Nucleus accumbens (tissue), 56 donors: ENCODE measurements at regions not wholly inside any gene's neighbourhood (a gene's known extent, or its start where the extent isn't known, plus 50 kb on each side); places are given as distances from the start of the nearest gene placed in this dataset.
A peak's percentile ranks its signal among the peaks of the same experiment; 100 is the strongest.

Experiments used
- DNase-seq, 56 donors: peaks; one replicate each; lab custom pipeline; 2025; lab: John Stamatoyannopoulos, UW

DNA sequence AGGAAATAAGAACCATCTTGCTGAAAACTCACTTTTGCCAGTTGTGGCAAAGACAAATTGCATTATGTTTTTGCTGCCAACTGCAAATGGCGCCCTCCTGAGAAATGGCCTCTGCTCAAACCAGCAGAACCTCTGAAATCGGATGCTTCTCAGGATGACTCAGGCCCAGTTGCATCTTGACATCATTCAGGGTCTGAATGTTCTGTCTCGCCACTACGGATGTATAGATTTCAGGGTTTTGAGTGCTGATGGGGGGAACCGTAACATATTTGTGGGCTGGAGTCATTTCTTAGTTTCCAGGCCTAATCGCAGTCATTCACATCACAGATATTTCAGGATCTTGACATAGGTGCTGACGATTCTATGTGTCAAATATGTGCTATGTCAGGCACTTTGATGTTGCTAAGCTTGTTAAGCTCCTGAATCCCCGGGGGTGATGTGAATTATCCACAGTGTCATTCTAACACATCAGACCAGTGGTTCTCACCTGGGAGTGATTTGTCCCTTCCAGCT is 207.1 kb downstream of the NFATC2 start:
- no peak for DNase-seq

DNA sequence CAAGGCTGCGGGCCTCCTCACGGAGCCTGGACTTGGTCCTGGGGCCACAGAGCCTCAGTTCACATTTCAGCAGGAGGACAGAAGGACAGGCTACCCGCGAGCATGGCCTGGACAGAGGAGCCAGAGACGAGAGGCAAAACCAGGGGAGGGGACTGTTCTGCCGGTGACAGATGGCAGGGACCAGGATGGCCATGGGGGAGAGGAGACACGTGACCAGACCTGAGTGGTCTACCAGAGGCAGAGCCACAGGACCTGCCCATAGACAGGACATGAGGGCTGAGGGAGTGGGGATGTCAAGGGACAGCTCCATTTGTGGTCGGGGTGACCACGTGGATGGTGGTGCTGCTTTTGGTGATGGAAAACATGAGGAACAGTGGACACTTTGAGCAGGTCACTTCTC is 207.9 kb downstream of the NFATC2 start:
- no peak for DNase-seq

DNA sequence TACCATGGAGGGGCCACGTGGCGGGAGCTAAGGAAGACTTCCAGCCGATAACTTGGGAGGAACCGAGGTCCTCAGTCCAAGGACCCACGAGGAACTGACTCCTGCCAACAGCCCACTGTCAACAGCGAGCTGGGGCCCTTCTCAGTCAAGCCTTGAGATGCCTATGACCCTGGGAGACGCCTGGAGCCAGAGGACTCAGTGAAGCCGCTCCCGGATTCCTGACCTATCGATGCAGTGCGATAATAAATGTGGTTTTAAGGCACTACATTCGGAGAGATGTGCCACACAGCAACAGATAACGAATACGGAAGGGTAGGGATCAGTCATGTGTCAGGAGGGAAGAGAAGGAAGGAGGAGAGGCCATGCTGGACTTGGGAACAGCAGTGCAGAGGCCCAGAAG is 208.5 kb downstream of the NFATC2 start:
- no peak for DNase-seq

DNA sequence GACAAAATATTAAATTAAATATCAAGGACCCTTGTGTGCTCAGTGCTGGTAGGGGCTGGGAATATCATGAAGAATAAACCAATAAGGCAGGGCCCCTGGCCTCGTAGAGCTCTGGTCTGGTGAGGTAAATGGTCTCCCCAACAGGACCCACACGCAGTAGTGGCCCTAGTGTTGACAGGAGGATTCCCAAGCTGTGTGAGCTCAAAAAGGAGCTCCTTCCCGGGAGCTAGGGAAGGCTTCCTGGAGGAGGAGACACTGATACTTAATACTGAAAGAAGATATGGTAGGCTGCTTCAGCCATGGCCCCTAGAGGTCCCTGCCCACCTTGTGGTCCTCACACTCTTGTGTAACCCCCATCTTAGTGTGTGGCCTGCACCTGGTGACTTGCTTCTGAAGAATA is 209.1 kb downstream of the NFATC2 start:
- DNase-seq: no peak

DNA sequence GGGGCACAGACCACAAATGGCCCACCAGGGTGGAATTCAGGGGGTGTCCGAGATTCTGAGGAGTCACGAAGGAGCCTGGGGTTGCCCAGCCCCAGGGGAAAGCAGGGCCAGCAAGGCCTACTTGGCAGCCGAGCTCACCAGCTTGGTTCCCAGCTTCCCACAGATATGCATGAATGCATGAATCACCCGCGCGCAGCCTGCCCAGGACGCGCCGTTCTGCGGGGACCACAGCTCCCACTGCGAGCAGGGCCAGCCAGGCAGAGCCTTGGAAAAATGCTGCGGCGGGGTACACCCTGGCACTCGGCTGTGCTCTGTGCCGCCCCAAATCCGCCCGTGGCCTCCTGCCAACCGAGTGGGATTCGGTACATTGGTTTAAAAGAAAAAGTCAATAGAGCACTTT is 211.0 kb downstream of the NFATC2 start:
- DNase-seq: no peak

DNA sequence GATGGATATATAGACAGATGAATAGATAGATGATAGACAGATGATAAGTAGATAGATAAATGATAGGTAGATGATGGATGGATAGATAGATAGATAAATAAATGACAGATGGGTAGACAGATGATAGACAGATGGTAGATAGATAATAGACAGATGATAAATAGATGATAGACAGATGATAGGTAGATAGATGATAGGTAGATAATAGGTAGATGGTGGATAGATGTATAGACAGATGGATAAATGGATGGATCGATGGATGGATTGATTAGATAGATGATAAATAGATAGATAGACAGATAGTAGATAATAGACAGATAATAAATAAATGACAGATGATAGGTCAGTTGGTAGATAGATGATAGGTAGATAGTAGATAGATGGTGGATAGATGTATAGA is 212.7 kb downstream of the NFATC2 start:
- no peak for DNase-seq

DNA sequence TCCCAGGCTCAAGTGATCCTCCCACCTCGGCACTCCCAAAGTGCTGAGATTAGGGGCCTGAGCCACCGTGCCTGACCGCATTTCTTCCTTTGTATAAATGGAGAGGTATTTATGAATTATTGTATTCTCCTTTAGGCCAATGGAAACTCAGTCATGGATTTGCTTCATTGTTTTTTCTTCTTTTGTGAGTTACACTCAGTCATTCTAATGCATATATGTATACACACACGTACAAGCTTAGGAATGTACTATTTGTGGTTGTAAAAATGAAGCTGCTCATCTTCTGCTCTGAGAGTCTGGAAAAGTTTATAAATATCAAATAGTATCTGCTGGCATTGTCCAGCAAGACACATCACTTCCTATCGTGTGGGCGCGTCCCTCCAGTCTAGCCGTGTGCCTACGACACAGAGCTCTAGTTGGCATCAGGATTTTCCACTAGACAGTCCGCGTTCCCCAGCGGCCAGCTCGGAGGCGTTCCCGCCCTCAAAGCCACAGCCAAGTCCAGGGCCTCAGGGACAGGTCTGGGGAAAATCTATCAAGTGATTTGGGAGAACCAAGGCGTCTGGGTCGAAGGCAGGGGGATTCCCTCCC is 215.2 kb downstream of the NFATC2 start:
- DNase-seq: no peak

DNA sequence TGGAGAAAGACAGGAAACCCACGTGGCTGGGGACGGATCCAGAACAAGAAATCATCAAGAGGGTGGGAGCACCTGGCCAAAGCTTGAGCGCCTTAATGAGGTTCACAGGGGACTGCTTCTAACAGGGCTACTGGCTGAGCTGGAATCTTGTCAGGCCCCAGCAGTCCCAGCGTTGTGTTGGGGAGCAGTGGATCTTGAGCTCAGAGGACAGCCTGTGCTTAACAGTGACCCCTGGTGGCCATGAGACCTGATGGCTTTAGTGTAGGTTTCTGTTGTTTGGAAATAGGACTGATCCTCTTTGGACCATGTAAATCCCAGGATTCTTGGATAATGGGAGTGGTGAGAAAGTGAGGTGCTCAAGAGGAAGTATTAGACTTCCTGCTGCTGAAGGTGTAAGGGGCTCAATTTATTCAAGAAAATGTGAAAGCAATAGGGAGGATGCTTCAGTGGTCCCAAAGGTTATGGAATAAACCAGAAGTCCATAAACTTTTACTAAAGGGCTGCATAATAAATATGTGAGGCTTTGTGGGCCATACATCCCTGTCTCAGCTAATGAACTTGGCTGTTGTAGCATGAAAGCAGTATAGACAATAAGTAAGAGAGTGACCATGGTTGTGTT is 216.2 kb downstream of the NFATC2 start:
- DNase-seq: peak in 10 of 56 donors; percentile 7 to 52 (median 15)

DNA sequence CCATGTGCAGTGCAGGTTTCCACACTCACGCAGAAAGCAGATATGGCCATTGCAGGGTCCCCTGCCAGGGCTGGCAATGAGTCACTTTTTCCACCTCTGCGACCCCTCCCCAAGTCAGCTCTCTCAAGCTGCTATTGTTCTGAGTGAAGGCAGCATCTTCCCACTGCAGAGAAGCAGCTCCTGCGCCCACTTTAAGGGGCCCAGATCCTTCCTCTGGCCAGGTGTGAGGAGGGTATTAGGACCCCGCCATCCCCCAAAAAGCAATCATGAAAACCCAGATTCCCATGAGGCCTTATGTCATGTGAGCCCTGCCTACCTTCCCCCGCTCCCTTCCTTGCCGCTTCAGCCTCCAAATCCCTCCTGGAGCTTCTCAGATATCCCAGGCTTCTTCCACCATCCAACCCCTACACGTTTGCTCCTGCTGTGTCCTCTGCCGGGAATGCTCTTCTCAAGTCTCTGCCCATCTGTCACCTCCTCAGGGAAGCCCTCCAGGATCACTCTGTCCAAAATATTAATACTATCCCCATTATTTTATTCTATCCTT is 220.3 kb downstream of the NFATC2 start:
- no peak for DNase-seq

DNA sequence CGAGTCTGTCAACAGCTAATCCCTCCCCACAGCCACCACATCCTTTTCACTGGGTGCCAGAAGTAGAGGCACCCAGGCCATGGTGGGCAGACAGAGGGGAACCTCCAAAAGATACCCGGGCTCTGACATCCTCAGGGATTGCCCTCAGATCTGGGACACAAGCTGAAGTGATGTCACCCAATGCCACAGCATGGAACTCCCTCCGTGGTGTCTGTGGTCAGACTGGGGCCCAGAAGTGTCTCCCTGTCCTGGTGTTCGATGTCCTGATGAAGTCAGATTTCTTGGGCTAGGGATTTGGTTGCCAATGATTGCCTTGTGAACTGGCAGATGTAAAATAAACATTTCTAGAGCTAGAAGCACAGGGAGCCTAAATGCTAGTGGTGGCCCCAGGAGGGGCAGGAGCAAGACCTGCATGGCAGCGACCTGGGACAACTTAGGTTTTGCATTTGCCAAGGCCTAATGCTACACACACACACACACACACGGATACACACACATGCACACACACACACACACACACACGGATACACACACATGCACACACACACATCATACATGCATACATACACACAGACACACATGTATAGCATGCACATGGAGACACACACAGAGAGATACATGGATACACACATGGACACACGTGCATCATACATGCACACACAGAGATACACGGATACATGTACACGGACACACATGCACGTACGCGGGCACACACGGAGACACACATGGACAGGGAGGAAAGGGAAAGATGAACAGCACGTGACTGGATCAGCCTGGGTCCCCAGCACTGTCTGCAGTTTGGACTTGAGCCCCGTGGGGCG is 221.0 kb downstream of the NFATC2 start:
- DNase-seq: no peak

DNA sequence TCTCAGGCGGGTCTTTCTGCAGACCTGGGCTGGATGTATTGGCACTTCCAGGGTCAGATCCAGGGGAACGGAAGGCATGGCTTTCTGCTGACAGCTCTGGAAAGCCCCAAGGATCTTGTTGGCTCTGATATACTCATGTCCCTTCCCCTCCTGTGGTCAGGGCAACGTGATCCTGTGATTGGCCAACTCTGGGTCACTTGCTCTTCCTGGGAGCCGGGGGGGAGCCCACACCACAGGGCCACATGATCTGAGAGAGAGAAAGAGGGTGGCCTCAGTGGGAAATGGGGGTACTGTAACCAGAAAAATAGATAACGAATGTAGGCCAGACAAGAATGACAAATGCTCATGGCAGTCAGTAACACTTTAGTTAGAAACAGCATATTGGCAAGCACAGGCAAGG is 223.0 kb downstream of the NFATC2 start:
- no peak for DNase-seq

DNA sequence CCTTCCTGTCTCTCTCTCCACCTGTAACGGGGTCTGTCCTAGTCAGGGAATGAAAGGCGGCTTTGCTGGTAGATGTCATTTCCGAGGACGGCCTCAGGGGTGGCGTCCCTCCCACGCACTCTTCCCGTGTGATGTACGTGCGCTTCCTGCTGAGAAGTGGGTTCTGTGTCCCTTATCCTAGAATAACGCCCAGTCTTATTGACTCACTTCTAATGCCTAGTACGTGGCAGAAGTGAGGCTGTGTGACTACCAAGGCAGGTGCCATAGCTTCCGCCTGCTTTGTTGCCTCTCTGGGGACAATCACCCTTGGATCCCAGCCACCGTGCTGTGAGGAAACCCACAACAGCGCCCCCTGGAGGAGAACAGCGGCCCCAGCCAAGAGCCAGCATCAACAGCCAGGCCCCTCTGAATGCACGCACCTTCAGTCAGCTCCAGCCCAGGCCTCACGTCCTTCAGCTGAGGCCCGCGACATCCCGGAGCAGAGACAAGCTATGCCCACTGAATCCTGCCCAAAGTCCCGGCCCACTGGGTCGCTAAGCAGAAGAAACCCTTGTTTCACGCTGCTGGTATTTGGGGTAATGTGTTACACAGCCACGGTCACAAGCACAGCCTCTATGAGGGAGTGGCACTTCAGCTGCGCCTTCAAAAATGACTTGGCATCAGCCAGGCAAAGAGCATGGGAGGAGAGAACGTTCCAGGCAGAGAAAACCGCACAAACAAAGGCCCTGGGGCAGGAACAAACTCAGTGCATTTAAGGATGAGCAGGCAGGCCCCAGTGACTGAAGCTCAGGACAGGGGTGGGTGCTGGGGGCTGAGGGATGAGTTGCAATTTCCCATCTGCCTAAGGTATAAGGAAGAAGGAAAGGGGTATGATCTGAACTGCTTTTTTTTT is 224.2 kb downstream of the NFATC2 start:
- peak in 16 of 56 donors; percentile 2 to 52 (median 9) for DNase-seq

DNA sequence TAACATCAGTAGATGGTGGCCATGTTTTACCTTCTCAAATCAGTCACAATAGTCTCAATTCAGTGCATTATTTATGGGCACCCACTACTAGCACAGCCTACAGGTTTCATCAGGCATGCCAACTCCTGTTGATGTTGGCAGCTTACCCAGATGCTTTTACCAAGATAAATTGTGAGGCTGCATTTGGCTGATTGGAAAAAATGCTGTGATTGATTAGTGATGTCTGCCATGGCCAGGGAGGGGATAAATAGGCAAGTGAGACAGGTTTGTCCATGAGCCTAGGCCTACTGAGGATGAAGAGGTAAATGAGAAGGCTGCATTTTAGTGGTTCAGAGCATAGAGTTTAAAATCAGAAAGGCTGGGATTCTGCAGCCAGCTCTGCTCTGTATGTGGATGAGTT is 227.1 kb downstream of the NFATC2 start:
- no peak for DNase-seq

DNA sequence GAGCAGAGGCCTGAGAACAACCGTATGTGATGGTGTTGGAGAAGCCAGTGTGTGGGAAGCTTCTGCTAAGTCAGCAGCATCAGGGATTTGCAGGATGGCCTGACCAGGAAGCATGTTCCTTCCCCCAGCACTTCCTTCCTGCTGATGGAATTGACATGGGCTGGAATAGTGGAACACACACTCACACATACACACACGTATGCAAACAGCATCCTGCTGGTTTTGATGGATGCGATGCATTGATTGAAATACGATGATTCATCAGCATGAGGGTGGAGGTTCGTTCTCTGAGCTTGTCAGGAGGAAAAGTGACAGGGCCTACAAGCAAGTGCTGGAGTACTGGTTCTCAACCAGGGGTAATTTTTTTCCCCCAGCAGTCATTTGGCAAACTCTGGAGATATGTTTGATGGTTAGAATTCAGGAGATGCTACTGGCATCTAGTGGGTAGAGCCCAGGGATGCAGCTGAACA is 229.1 kb downstream of the NFATC2 start:
- DNase-seq: peak in 17 of 56 donors; percentile 5 to 54 (median 22)

DNA sequence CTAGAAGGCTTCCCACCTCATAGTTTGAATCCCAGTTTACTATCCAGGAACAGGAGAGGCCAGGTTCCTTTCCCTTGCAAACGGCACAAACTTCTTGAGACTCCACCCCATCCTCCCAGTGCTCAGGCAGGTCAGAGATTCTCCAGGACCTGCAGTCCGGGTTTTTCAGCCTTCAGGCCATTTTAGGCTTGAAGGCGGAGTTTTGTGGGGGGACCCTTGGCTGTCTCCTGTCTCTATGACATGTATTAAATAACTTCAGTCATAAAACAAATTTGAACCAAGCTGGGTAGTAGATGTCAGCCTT is 230.1 kb downstream of the NFATC2 start:
- no peak for DNase-seq

DNA sequence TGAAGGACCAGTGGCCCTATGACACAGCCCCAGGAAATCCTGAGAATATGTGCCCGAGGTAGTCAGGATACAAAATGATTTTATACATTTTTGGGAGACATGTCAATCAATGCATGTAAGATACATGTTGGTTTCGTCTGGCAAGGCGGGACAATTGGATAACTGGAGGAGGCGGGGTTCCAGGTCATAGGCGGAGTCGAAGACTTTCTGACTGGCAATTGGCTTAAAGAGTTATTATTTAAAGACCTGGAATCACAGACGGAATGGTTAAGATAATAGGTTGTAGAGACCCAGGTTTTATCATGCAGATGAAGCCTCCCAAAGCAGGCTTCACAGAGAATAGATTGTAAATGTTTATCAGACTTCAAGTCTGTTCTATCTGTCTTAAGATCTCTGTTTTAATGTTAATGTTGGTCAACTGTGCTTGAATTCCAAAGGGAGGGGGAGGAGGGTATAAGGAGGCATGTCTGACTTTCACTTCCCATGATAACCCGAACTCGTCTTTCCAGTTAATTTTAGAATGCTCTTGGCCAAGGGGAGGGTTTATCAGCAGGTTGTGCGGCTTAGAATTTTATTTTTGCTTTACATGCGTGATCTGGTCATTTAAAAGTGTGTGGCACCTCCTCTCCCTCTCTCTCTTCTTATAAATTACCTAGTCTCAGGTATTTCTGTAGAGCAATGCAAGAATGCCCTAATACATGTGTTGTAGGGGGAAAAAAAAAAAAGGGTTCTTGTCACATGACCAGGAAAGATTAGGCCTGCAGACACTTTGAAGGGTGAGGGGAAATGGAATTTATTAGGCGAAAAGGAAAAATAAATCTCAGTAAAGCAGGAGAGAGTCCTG is 230.7 kb downstream of the NFATC2 start:
- no peak for DNase-seq

DNA sequence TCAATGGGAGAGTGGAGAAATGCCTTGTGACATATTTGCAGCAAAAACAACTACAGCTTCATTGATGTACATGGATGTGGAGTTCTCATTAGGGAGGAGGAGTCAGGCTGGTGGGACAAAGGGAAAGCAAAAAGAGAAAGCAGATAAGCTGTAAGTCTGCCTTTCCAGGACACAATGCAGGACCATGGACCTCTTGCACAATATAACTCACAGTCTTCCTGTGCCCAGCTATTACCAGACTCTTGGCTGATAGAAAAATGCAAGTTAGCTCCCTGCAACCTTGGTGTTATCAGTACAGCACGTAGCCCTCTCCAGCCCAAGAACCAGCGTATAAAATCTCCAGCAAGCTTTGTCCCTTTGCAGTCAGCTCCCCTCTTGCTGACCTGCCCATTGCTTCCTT is 232.3 kb downstream of the NFATC2 start:
- DNase-seq: no peak

DNA sequence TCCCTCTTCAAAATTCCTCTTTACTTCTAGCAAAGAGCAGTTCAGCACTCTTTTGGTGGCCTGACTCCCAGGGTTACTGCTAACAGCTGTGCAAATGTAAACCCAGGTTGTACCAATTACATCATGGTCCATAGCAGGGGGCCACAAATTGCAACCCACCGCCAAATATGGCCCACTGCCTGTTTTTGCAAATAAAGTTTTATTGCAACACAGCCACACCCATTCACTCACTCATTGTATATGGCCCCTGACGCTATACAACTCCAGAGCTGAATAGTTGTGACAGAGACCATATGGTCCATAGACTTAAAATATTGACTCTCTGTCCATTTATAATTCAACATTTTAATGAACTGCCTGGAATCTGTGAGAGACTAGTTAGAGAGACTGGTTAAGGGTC is 233.4 kb downstream of the NFATC2 start:
- no peak for DNase-seq
